Body of pancreas (tissue), 4 donors: ENCODE measurements at regions not wholly inside any gene's neighbourhood (a gene's known extent, or its start where the extent isn't known, plus 50 kb on each side); places are given as distances from the start of the nearest gene placed in this dataset.

Experiments
- POLR2A ChIP-seq, 3 donors: fragments of 450-650 bp; IDR thresholded peaks; one replicate each; pipeline ENCODE4 v1.6.1; 2016; ENCODE audit warnings: antibody characterized with exemption in 3 of 3, mild to moderate bottlenecking in 2 of 3
- TF ChIP-seq, protein P1 (sequence below), 7 experiments: fragments of 450-650 bp in 4 of 7; fragments of 200-600 bp in 3 of 7; sonication (generic) in 3 of 7; IDR thresholded peaks; one replicate each; pipeline ENCODE4 v1.5.1; 2016 to 2019; ENCODE audit warnings: antibody characterized with exemption in 7 of 7

DNA sequence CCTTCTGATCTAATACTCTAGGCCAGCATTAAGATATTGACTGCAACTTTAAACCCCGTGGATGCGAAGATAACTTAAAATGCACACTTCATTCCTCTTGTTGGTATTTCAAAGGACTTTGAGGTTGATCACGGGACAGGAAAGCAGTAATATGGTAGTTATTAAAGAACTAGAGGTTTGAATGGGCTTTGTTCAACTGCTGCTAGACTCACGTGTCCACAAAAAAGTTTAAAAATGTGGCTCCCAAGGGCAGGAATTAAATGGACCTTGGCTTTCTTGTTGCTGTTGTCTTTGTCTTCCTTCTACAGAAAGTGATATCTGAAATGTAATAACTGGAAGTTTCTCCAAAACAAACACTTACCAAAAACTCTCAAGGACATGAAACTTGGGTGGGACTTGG, 186.3 kb downstream of the XPNPEP1 start:
- TF ChIP-seq, protein P1, sequence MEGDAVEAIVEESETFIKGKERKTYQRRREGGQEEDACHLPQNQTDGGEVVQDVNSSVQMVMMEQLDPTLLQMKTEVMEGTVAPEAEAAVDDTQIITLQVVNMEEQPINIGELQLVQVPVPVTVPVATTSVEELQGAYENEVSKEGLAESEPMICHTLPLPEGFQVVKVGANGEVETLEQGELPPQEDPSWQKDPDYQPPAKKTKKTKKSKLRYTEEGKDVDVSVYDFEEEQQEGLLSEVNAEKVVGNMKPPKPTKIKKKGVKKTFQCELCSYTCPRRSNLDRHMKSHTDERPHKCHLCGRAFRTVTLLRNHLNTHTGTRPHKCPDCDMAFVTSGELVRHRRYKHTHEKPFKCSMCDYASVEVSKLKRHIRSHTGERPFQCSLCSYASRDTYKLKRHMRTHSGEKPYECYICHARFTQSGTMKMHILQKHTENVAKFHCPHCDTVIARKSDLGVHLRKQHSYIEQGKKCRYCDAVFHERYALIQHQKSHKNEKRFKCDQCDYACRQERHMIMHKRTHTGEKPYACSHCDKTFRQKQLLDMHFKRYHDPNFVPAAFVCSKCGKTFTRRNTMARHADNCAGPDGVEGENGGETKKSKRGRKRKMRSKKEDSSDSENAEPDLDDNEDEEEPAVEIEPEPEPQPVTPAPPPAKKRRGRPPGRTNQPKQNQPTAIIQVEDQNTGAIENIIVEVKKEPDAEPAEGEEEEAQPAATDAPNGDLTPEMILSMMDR (IDR thresholded peaks at IDR 0.05) = no peak
- no peak for TF ChIP-seq POLR2A (IDR thresholded peaks at IDR 0.05)
